ENCODE measurements at regions not wholly inside any gene's neighbourhood (a gene's known extent, or its start where the extent isn't known, plus 50 kb on each side); places are given as distances from the start of the nearest gene placed in this dataset.

DNA sequence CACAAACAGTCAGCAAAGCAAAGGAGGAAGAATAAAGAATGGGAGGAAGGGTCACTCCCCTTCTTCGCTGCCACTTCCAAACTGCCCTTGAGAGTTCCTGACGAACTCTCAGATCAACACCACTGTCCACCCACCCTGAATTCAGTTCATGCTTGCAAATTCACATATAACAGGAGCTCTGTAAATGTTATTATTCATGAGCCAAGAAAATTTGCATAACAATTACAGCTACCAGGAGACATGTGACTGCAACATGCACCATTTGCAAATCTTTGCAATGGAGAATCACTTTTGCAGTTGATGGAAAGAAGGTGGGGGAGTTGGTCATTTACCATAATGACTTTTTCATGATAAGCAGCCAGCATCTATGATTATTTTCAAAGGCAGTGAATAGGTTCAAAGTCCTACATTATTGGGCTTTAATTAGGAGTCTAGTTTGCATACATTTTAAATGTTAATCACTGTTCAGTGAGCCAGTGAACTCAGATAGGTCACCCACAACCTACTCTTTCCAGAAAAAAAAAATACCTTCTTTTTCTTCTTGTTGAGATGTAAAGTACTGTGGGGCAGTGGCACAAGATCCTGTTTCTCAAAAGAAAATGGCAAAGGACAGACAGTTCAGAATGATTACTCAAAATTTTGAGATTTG is 149.7 kb downstream of the CAAP1 start:
- DNase-seq: no peak

DNA sequence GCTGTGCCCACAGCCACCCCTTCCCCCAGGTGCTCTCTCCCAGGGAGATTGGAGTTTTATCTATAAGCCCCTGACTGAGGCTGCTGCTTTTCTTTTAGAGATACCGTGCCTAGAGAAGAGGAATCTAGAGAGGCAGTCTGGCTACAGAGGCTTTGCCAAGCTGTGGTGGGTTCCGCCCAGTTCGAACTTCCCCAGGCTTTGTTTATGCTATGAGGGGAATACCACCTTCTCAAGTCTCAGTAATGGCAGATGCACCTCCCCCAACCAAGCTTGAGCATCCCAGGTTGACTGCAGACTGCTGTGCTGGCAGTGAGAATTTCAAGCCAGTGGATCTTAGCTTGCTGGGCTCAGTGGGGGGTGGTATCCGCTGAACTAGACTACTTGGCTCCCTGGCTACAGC is 157.4 kb downstream of the CAAP1 start:
- DNase-seq: no peak

GRCh38 chr9:26729187-26729586 is 163.4 kb downstream of the CAAP1 start:
- no peak for DNase-seq

DNA sequence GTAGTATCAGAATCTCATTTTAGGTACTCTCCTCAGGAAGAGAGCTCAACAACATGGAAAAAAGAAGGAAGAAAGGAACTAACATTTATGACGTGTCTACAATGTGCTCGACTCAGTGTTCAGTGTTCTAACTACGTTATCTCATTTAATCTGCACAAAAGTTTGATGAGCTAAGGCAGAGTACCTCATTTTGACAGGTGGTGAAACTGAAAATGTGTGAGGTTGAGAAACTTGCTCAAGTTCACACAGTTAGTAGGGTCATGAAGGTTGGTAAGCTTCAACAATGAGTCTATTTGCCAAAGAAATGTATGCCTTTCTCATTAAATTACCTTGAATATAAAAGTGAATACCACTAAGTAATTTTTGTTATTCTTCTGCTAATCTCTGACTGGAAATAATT is 165.1 kb downstream of the CAAP1 start:
- DNase-seq: no peak

DNA sequence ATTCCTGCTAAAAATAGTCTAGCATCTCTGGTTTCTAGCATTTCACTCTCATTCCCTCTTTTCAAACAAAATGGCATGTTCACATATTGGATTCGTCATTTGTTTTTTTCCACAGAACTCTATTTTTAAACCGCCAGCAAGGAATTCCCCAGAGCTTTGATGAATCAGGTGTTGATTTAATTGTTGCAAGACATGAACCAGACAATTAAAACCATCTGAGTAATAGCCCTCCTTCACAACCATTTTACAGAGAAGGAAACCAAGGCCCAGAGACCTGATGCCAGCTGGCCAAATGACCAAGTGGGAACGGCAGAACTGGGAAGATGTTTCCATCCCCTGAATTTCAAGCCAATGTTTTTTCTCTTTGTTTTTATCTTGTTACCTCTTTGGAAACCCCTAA is 167.0 kb downstream of the CAAP1 start:
- DNase-seq: no peak

DNA sequence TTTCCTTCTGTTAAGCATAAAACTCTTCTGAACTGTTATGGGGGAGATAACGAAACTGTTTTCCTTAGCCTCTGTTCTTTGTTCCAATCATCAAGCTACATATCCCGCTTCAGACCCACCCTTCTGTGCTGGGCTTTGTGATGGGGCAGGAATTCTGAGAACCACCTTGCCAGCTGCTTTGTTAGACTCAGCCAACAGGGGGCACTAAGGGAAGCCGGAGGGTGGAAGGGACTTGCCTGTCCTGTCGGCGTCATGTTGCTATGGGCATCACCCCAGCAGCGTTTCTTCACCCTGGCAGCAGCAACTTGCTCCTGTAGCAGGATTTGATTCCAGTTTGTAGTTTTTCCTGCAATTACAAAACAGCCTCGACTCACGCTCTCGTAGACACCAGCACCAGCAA is 169.1 kb downstream of the CAAP1 start:
- no peak for DNase-seq

GRCh38 chr9:26722755-26723154 is 169.8 kb downstream of the CAAP1 start:
- DNase-seq: no peak

DNA sequence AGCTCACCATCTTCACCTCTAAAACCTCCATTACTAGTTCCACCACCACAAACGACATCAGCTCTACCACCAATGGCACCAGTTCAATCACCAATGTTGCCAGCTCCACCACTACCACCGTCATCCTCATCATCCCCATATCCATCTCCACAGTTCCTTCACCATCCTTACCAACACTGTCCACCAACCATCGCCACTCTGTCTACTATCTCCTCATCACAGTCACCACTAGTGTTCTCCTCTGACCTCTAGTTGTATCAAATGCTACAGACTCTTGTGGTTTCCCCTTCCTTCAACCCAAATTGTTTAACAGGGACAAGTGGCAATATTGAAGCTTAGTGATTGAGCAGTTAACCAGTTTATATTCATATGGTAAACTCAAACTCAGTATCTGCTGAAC is 182.6 kb downstream of the CAAP1 start:
- DNase-seq: no peak

GRCh38 chr9:26706223-26706622 is 186.4 kb downstream of the CAAP1 start:
- DNase-seq: no peak

DNA sequence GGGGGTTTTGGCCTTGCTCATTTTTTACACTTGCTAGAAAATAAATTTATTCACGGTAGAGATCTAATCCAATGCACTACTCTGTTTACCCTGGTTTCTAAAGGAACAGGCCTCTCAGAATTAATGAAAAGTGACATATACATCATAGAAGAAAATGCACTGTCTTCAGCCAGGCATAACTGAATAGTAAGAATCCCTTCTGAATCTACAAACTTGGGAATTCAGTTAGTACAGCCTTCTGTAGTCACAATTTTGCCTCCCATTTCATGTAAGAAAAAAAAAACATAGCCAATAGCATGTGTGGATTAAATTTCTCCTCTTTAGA is 197.3 kb downstream of the CAAP1 start:
- DNase-seq: no peak

GRCh38 chr9:26694381-26695297 is 198.0 kb downstream of the CAAP1 start:
- no peak for DNase-seq

DNA sequence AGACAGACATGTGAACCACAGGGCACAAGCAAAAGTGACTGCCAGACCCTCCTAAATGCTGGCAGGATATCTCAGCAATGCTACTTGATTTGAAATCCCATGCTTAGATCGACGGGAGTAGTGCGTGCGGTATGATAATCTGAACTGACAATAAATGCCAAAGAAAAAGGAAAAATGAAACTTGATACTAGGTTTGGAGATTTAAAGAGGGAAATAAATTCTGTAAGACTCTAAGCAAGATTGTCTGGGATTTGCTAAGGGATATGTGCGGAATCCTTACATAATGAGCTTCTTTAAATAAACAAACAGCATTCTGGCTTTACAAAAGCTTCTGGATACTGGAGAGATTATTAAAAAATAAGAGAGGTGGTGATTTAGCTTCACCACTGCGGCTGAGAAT is 203.6 kb downstream of the CAAP1 start:
- DNase-seq: no peak

DNA sequence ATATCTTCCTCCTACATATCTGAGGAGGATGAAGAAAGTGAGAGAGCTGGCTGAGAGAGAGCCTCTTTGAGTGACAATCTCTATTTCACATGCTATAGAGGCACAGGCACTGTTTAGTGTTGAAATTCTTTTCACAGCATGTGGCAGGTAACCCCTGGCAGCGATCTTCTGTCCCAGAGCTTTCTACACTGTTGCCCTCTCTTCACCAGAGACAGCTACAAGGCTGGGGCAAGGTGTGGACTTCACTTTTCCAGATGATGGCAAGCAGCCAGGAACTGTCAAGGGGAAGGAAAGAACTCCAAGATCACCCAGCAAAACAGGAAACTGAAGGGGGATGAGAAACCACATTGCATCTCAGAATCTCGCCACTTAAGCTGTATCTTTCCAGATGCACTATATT is 205.2 kb downstream of the CAAP1 start:
- DNase-seq: no peak

DNA sequence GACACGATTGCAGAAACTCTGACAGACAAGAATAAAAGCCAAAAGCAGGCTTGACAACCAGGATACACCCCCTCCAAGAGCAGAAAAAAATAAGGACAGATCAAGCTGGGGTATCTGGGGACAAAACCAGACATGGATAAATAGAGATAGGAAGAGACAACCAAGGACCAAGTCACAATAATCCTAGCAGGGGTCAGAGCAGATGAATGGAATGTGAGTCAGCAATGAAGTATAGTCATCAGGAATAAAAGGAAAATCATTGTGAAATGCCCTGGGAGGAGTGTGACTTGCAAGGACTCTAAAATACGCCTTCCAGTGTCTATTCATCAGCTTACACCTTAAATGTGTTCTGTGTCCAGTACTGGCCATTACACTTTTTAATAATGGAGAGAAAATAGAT is 206.8 kb downstream of the CAAP1 start:
- DNase-seq: no peak

- DNase-seq: no peak
Observed at GRCh38 chr9:26684029-26684428, 208.6 kb downstream of the CAAP1 start.

GRCh38 chr9:26682796-26683496 is 209.7 kb downstream of the CAAP1 start:
- no peak for DNase-seq

DNA sequence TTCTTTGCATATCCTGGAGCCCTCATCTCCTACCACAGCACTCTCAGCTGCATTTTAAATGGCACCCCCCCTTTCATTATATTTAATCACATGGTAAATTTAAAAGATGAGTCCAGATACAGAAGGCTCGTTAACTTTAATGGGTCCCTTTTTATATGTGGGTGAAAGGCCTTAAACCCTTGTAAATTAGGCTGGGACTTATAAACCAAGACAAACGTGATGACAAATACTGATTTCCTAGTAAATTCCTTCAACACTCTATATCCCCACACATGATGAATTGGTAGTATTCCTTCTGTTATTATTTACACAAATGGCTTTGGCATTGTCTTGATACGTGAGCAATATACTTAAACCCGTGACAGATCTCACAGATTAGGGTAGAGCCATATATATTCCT is 210.6 kb downstream of the CAAP1 start:
- DNase-seq: peak; percentile 49

DNA sequence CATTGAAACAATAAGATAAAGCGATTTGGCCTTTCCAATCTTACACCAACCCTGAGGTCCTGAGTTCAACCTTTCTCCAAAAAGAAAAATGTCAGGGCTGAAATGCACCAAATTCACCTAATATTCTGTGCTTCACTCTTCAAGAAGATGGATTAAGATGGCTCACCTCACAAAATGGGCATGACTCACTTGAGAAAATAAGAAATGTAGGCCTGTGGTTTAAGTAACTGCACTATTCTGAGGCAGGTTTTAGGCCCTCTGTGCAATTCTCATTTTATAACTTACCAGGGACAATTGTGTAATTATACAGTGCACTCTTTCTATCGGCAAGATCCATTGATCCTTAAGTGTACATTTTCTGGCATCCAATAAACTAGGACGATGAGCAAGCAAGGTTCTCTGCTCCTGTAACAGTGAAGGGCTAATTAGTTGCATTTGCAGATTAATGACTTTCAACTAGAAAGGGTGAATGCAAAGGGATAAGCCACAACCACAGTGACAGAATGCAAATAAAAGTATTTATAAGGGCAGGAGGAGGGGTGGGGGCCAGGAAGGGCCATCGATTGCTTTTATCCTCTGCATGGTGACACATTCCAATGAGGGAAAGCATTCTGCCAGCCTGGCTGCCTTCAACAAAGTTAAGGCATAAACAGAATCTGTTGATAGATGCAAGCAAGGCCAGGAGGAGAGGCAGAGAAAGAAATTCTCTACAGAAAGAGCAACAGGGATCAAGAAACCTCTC is 214.5 kb downstream of the CAAP1 start:
- no peak for DNase-seq

DNA sequence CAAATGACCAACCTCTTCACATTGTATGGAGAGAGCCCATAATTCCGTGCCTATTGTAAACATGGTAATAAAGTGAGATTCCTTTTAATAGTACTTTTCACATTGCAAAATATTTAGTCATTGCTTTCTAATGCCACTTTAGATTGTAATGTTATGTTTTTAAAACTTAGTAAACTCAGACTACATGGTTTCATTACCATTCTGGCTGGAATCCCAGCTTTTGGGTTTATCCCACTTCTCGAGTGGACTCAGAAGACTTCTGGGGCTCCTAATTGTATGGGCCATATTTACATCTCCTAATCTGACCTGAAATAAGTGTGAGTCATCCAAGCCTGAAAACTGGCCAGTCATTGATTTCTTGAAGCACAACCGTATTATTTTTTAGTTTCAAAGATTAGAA is 217.6 kb downstream of the CAAP1 start:
- DNase-seq: no peak

DNA sequence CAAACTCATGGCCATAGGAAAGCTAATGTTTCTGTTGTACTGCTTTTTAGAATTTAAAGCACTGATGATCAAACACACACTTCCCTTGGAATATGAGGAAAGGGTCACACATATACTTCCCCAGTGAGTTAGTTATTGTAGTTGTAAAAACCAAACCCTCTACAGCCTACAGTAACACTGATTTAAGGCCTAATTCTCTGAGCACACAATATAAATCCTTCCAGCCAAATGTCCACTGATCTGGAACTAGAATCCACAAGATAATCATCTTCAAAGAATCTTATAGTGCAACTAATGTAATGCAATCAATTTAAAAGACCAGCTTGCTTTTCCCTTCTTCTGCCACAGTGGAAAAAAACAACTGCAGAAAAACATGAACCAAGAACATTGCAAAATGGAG is 219.3 kb downstream of the CAAP1 start:
- DNase-seq: no peak

- DNase-seq: no peak
Observed at GRCh38 chr9:26669701-26670670, 222.6 kb downstream of the CAAP1 start.

- DNase-seq: no peak
Observed at GRCh38 chr9:26667882-26668281, 224.7 kb downstream of the CAAP1 start.

Measured in skin of body (tissue), 1 donor.